ENCODE measurements at regions not wholly inside any gene's neighbourhood (a gene's known extent, or its start where the extent isn't known, plus 50 kb on each side); places are given as distances from the start of the nearest gene placed in this dataset.

- Histone ChIP-seq H3K4me3 (replicated peaks in 1 of 4; ENCODE audit: control extremely low read depth in 1 of 4, insufficient read depth in 1 of 4, low read depth in 3 of 4, low read length in 4 of 4) (no peak overlapping the region), H3K36me3 (ENCODE audit: control insufficient read depth, insufficient read depth, low read length) (no peaks in the 10 kb centered on the region), H3K9me3 (ENCODE audit: control insufficient read depth, insufficient read depth, low read depth, low read length) (no peaks in the 10 kb centered on the region), H4K20me1 (ENCODE audit: control insufficient read depth, extremely low read depth, insufficient read depth, low read length) (no peaks in the 10 kb centered on the region), H3K9ac (ENCODE audit: insufficient read depth, low read length) (no peak overlapping the region), H3K27me3 (ENCODE audit: control insufficient read depth, insufficient read depth, low read length) (no peaks in the 10 kb centered on the region), H3K27ac (ENCODE audit: insufficient read depth, low read length) (no peak overlapping the region), H3K4me2 (ENCODE audit: extremely low read depth, insufficient read depth, low read length) (no peak overlapping the region), H3K79me2 (ENCODE audit: control insufficient read depth, insufficient read depth, low read length) (no peaks in the 10 kb centered on the region), H2AFZ (ENCODE audit: low read length) (no peak overlapping the region), H3K4me1 (ENCODE audit: control insufficient read depth, extremely low read depth, insufficient read depth, low read length) (no peaks in the 10 kb centered on the region)
- no peak for DNase-seq (ENCODE audit: low read depth in 2 of 2)
- no peak for TF ChIP-seq CTCF (conservative IDR thresholded peaks at IDR 0.05 in 1 of 2, IDR thresholded peaks at IDR 0.05 in 1 of 2; ENCODE audit: low read depth in 1 of 2, low read length in 2 of 2)
- TF ChIP-seq EZH2 (IDR thresholded peaks at IDR 0.05; ENCODE audit: low read length, missing control alignments): no peak
These were observed 140.1 kb downstream of the NXPE2 start for GRCh38 chr11:114818382-114818781.

GRCh38 chr11:114819028-114819427 lies 140.7 kb downstream of the NXPE2 start:
- TF ChIP-seq CTCF (conservative IDR thresholded peaks at IDR 0.05 in 1 of 2, IDR thresholded peaks at IDR 0.05 in 1 of 2; ENCODE audit: low read depth in 1 of 2, low read length in 2 of 2): no peak
- TF ChIP-seq EZH2 (IDR thresholded peaks at IDR 0.05; ENCODE audit: low read length, missing control alignments): no peak
- no peaks in the 10 kb centered on the region for H3K36me3 ChIP-seq (ENCODE audit: control insufficient read depth, insufficient read depth, low read length)
- no peaks in the 10 kb centered on the region for H3K79me2 ChIP-seq (ENCODE audit: control insufficient read depth, insufficient read depth, low read length)
- no peak overlapping the region for H3K27ac ChIP-seq (ENCODE audit: insufficient read depth, low read length)
- H3K4me2 ChIP-seq (ENCODE audit: extremely low read depth, insufficient read depth, low read length): no peak overlapping the region
- no peaks in the 10 kb centered on the region for H3K4me1 ChIP-seq (ENCODE audit: control insufficient read depth, extremely low read depth, insufficient read depth, low read length)
- no peak overlapping the region for H3K9ac ChIP-seq (ENCODE audit: insufficient read depth, low read length)
- H3K9me3 ChIP-seq (ENCODE audit: control insufficient read depth, insufficient read depth, low read depth, low read length): no peaks in the 10 kb centered on the region
- no peaks in the 10 kb centered on the region for H3K27me3 ChIP-seq (ENCODE audit: control insufficient read depth, insufficient read depth, low read length)
- DNase-seq (ENCODE audit: low read depth in 2 of 2): peak in 1 of 2 donors; percentile 29
- no peak overlapping the region for H3K4me3 ChIP-seq (replicated peaks in 1 of 4; ENCODE audit: control extremely low read depth in 1 of 4, insufficient read depth in 1 of 4, low read depth in 3 of 4, low read length in 4 of 4)
- no peak overlapping the region for H2AFZ ChIP-seq (ENCODE audit: low read length)
- no peaks in the 10 kb centered on the region for H4K20me1 ChIP-seq (ENCODE audit: control insufficient read depth, extremely low read depth, insufficient read depth, low read length)

GRCh38 chr11:114820621-114821020 lies 142.3 kb downstream of the NXPE2 start:
- Histone ChIP-seq H3K4me3 (replicated peaks in 1 of 4; ENCODE audit: control extremely low read depth in 1 of 4, insufficient read depth in 1 of 4, low read depth in 3 of 4, low read length in 4 of 4) (no peak overlapping the region), H3K27me3 (ENCODE audit: control insufficient read depth, insufficient read depth, low read length) (no peaks in the 10 kb centered on the region), H3K9me3 (ENCODE audit: control insufficient read depth, insufficient read depth, low read depth, low read length) (no peaks in the 10 kb centered on the region), H3K36me3 (ENCODE audit: control insufficient read depth, insufficient read depth, low read length) (no peaks in the 10 kb centered on the region), H3K4me1 (ENCODE audit: control insufficient read depth, extremely low read depth, insufficient read depth, low read length) (no peaks in the 10 kb centered on the region), H3K9ac (ENCODE audit: insufficient read depth, low read length) (no peak overlapping the region), H2AFZ (ENCODE audit: low read length) (no peak overlapping the region), H4K20me1 (ENCODE audit: control insufficient read depth, extremely low read depth, insufficient read depth, low read length) (no peaks in the 10 kb centered on the region), H3K79me2 (ENCODE audit: control insufficient read depth, insufficient read depth, low read length) (no peaks in the 10 kb centered on the region), H3K4me2 (ENCODE audit: extremely low read depth, insufficient read depth, low read length) (no peak overlapping the region), H3K27ac (ENCODE audit: insufficient read depth, low read length) (no peak overlapping the region)
- DNase-seq (ENCODE audit: low read depth in 2 of 2): no peak
- no peak for TF ChIP-seq EZH2 (IDR thresholded peaks at IDR 0.05; ENCODE audit: low read length, missing control alignments)
- no peak for TF ChIP-seq CTCF (conservative IDR thresholded peaks at IDR 0.05 in 1 of 2, IDR thresholded peaks at IDR 0.05 in 1 of 2; ENCODE audit: low read depth in 1 of 2, low read length in 2 of 2)
